A549 (cell line): ENCODE measurements at regions not wholly inside any gene's neighbourhood (a gene's known extent, or its start where the extent isn't known, plus 50 kb on each side); places are given as distances from the start of the nearest gene placed in this dataset.

ENCODE experiments used
- EHMT2 ChIP-seq: fragments of 200-600 bp; sonication (generic); IDR thresholded peaks from 2 replicates; pipeline ENCODE4 v1.6.1; 2016; ENCODE audit warnings: antibody characterized with exemption, low read depth, mild to moderate bottlenecking, moderate library complexity
- ELK1 ChIP-seq: fragments of 150-350 bp; IDR thresholded peaks from 2 replicates; pipeline ENCODE4 v1.6.1; 2014; ENCODE audit warnings: low read depth, mild to moderate bottlenecking, low read length
- EP300 ChIP-seq, 2 experiments: fragments of >200 bp; sonication (Bioruptor Twin); formaldehyde crosslinking; IDR thresholded peaks; 2 replicates in 1 of 2; 3 replicates in 1 of 2; pipeline ENCODE4 v1.6.1; 2016 to 2017
- HMGXB4 ChIP-seq: fragments of 250-450 bp; sonication (Bioruptor Pico); IDR thresholded peaks from 2 replicates; pipeline ENCODE4 v1.5.0; 2021; ENCODE audit warnings: mild to moderate bottlenecking, moderate library complexity, borderline replicate concordance
- MAZ ChIP-seq: fragments of 150-350 bp; IDR thresholded peaks from 2 replicates; pipeline ENCODE4 v1.6.1; 2014; ENCODE audit warnings: antibody characterized with exemption, low read depth, low read length, borderline replicate concordance

DNA sequence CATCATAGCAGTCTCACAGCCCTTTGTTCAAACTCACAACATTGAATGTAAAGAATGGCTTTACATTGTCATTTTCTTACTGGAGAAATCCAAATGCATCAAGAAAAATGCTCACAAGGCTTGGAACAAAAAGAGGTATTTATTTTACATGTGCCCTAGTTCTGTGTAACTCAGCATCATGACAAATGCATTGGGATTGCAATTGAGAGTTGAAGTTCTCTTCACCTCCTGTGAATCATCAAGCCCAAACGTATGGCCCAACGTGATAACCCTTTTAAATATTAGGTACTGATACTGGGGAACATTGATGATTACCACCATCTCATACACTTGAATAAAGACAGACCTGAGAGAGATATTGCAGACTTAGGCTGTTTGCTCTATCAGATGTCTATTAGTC lies 61.6 kb downstream of the GASK1B start:
- TF ChIP-seq EHMT2 (no peak), ELK1 (no peak), MAZ (no peak), HMGXB4 (CRISPR knock-in tag) (no peak), EP300 (IDR thresholded peaks at IDR 0.05) (no peak)
